Hepatocyte (in vitro differentiated cells): ENCODE measurements at regions not wholly inside any gene's neighbourhood (a gene's known extent, or its start where the extent isn't known, plus 50 kb on each side); places are given as distances from the start of the nearest gene placed in this dataset.

Source experiments
- DNase-seq: peaks from one replicate; pipeline ENCODE4 v3.0.0-alpha.2; 2016; ENCODE audit warnings: low spot score
- H2AFZ ChIP-seq: fragments of 200-600 bp; sonication (generic); 2 replicates; pipeline ENCODE4 v1.6.0; 2016; ENCODE audit warnings: antibody characterized with exemption, mild to moderate bottlenecking
- H3K27ac ChIP-seq: fragments of 200-600 bp; sonication (generic); 2 replicates; pipeline ENCODE4 v1.5.1; 2016; ENCODE audit warnings: mild to moderate bottlenecking
- H3K27me3 ChIP-seq: fragments of 200-600 bp; sonication (generic); 2 replicates; pipeline ENCODE4 v1.6.1; 2016
- H3K36me3 ChIP-seq: fragments of 200-600 bp; sonication (generic); replicated peaks from 2 replicates; pipeline ENCODE4 v1.5.1; 2016; ENCODE audit warnings: low read depth; ENCODE audit not compliant: insufficient read depth
- H3K4me1 ChIP-seq: fragments of 200-600 bp; sonication (generic); 2 replicates; pipeline ENCODE4 v1.5.1; 2016; ENCODE audit warnings: mild to moderate bottlenecking, moderate library complexity; ENCODE audit not compliant: insufficient read depth
- H3K4me2 ChIP-seq: fragments of 200-600 bp; sonication (generic); 2 replicates; pipeline ENCODE4 v1.6.0; 2016
- H3K4me3 ChIP-seq: fragments of 200-600 bp; sonication (generic); 2 replicates; pipeline ENCODE4 v1.5.1; 2016; ENCODE audit warnings: mild to moderate bottlenecking
- H3K79me2 ChIP-seq: fragments of 200-600 bp; sonication (generic); 2 replicates; pipeline ENCODE4 v1.6.0; 2017; ENCODE audit warnings: mild to moderate bottlenecking
- H3K9me2 ChIP-seq: fragments of 200-600 bp; sonication (generic); replicated peaks from 2 replicates; pipeline ENCODE4 v1.6.0; 2017; ENCODE audit warnings: mild to moderate bottlenecking; ENCODE audit not compliant: insufficient read depth
- H3K9me3 ChIP-seq: fragments of 200-600 bp; sonication (generic); 2 replicates; pipeline ENCODE4 v1.5.1; 2016; ENCODE audit warnings: low read depth, mild to moderate bottlenecking
- H4K20me1 ChIP-seq: fragments of 200-600 bp; sonication (generic); 2 replicates; pipeline ENCODE4 v1.6.0; 2016; ENCODE audit warnings: mild to moderate bottlenecking; ENCODE audit not compliant: insufficient read depth, poor library complexity, severe bottlenecking
- CTCF ChIP-seq: fragments of 200-600 bp; sonication (generic); IDR thresholded peaks from 2 replicates; pipeline ENCODE4 v1.5.1; 2016; ENCODE audit warnings: antibody characterized with exemption, mild to moderate bottlenecking; ENCODE audit not compliant: poor library complexity
- EZH2 ChIP-seq: fragments of 200-600 bp; sonication (generic); IDR thresholded peaks from 2 replicates; pipeline ENCODE4 v1.6.1; 2016; ENCODE audit warnings: antibody characterized with exemption, mild to moderate bottlenecking, borderline replicate concordance
- EZH2phosphoT487 ChIP-seq: fragments of 200-600 bp; sonication (generic); IDR thresholded peaks from one replicate; pipeline ENCODE4 v1.6.1; 2018; ENCODE audit warnings: antibody characterized with exemption, mild to moderate bottlenecking, low read depth, moderate library complexity; ENCODE audit not compliant: unreplicated experiment, severe bottlenecking
- WGBS: methylation state at CpG from one replicate; pipeline ENCODE4 v1.1.6; 2016; ENCODE audit warnings: low lambda C conversion rate; ENCODE audit errors: missing lambda C conversion rate; 5-methylcytosine and 5-hydroxymethylcytosine counted together

- Histone ChIP-seq H3K4me1 (no peaks in the 10 kb centered on the region), H3K36me3 (no peaks in the 10 kb centered on the region), H3K9me2 (no peaks in the 10 kb centered on the region), H2AFZ (no peak overlapping the region), H3K79me2 (no peaks in the 10 kb centered on the region), H3K27ac (no peak overlapping the region), H3K9me3 (no peaks in the 10 kb centered on the region), H3K4me3 (no peak overlapping the region), H4K20me1 (no peaks in the 10 kb centered on the region), H3K4me2 (no peak overlapping the region), H3K27me3 (no peaks in the 10 kb centered on the region)
- 96% methylated on average over 5 of the region's 5 CpGs for WGBS
- TF ChIP-seq CTCF (no peak), EZH2 (no peak), EZH2phosphoT487 (no peak)
- no peak for DNase-seq
Observed at GRCh38 chr7:124432009-124432578, 333.5 kb downstream of the GPR37 start.

- Histone ChIP-seq H3K79me2 (no peaks in the 10 kb centered on the region), H4K20me1 (no peaks in the 10 kb centered on the region), H3K9me3 (no peaks in the 10 kb centered on the region), H3K36me3 (no peaks in the 10 kb centered on the region), H3K4me3 (no peak overlapping the region), H3K27me3 (no peaks in the 10 kb centered on the region), H3K9me2 (no peaks in the 10 kb centered on the region), H3K4me2 (no peak overlapping the region), H2AFZ (no peak overlapping the region), H3K4me1 (no peaks in the 10 kb centered on the region), H3K27ac (no peak overlapping the region)
- no peak for TF ChIP-seq CTCF
- no peak for TF ChIP-seq EZH2phosphoT487
- TF ChIP-seq EZH2, result no peak
- 91% methylated on average over 4 of the region's 4 CpGs for WGBS
- no peak for DNase-seq
Observed at GRCh38 chr7:124429923-124430322, 335.7 kb downstream of the GPR37 start.

- Histone ChIP-seq H3K9me3 (no peaks in the 10 kb centered on the region), H3K4me1 (no peaks in the 10 kb centered on the region), H3K36me3 (no peaks in the 10 kb centered on the region), H3K27ac (no peak overlapping the region), H3K79me2 (no peaks in the 10 kb centered on the region), H3K4me3 (no peak overlapping the region), H3K9me2 (no peaks in the 10 kb centered on the region), H3K27me3 (no peaks in the 10 kb centered on the region), H3K4me2 (no peak overlapping the region), H4K20me1 (no peaks in the 10 kb centered on the region), H2AFZ (no peak overlapping the region)
- WGBS, result 93% methylated on average over 7 of the region's 7 CpGs
- no peak for DNase-seq
- TF ChIP-seq CTCF (no peak), EZH2phosphoT487 (no peak), EZH2 (no peak)
Observed at GRCh38 chr7:124428781-124429180, 336.8 kb downstream of the GPR37 start.

- no peaks in the 10 kb centered on the region for H3K9me3 ChIP-seq
Observed at GRCh38 chr7:124426621-124427020, 339.0 kb downstream of the GPR37 start.

More at GRCh38 chr7:124426621-124427020, 339.0 kb downstream of the GPR37 start:
- no peak overlapping the region for H2AFZ ChIP-seq
- no peak for DNase-seq
- no peaks in the 10 kb centered on the region for H3K79me2 ChIP-seq
- no peaks in the 10 kb centered on the region for H4K20me1 ChIP-seq
- no peaks in the 10 kb centered on the region for H3K9me2 ChIP-seq
- H3K4me3 ChIP-seq, result no peak overlapping the region
- H3K36me3 ChIP-seq, result no peaks in the 10 kb centered on the region
- TF ChIP-seq EZH2phosphoT487 (no peak), CTCF (no peak), EZH2 (no peak)
- no peak overlapping the region for H3K4me2 ChIP-seq
- H3K27ac ChIP-seq, result no peak overlapping the region
- H3K27me3 ChIP-seq, result no peaks in the 10 kb centered on the region
- H3K4me1 ChIP-seq, result no peaks in the 10 kb centered on the region
